ENCODE measurements at regions not wholly inside any gene's neighbourhood (a gene's known extent, or its start where the extent isn't known, plus 50 kb on each side); places are given as distances from the start of the nearest gene placed in this dataset.

DNA sequence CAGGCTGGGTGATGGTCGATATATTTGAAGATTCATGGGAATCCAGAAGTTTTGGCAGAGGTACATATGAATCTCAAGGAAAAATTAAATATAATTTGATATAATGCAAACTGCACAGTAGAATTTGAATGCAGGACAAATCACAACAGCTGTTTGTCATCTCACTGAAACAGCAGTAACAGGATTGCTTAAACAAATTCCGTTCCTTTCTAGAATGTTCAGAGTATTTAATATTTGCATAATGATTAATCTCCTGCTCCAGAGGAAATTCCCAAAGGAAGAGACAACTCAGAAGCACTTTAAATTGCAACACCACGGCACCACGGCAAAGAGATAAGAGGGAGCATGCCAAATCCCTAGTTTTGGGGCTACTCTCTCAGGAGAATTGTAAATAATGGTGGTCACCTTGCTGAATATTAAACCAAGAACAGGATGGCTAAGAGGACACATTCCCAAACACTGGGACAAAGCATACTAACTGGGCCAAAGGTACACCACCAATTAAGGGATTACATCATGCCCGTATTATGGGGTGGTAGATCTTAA, 67.8 kb upstream of the MAP4K3 start:
- no peak overlapping the region for H3K27ac ChIP-seq
- ChIA-PET POLR2A (ENCODE audit: low non-redundant PET) (no interaction called here), CTCF (no interaction called here)
- DNase-seq (ENCODE audit: low spot score), result peak; percentile 32
- TF ChIP-seq, protein P1, sequence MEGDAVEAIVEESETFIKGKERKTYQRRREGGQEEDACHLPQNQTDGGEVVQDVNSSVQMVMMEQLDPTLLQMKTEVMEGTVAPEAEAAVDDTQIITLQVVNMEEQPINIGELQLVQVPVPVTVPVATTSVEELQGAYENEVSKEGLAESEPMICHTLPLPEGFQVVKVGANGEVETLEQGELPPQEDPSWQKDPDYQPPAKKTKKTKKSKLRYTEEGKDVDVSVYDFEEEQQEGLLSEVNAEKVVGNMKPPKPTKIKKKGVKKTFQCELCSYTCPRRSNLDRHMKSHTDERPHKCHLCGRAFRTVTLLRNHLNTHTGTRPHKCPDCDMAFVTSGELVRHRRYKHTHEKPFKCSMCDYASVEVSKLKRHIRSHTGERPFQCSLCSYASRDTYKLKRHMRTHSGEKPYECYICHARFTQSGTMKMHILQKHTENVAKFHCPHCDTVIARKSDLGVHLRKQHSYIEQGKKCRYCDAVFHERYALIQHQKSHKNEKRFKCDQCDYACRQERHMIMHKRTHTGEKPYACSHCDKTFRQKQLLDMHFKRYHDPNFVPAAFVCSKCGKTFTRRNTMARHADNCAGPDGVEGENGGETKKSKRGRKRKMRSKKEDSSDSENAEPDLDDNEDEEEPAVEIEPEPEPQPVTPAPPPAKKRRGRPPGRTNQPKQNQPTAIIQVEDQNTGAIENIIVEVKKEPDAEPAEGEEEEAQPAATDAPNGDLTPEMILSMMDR (conservative IDR thresholded peaks at IDR 0.05; ENCODE audit: low read depth), result no peak

DNA sequence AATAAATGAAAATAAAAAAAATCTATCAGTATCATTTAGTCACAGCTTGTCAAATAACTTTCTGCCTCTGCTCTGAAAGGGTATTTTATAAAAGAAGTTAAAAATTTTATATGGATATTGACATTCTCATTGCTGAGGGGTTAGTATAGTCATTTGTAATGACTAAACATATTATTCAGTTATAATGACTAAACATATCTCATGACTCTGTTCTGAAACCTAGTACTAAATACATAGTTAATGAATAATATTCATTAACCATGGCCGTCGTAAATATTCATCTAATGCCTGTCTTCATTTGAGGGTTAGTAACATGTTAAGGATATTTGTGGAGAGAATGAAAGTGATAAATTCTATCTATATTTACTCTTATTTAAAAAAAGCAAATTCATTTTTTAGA, 69.1 kb upstream of the MAP4K3 start:
- ChIA-PET CTCF (interaction anchor here (0.6 kb wide), 1 partner anchor 171 kb away, joined by 3 read pairs; no protein-coding TSS in a partner anchor), POLR2A (ENCODE audit: low non-redundant PET) (no interaction called here)
- H3K27ac ChIP-seq, result no peak overlapping the region
- no peak for DNase-seq (ENCODE audit: low spot score)
- TF ChIP-seq, protein P1 (conservative IDR thresholded peaks at IDR 0.05; ENCODE audit: low read depth), result no peak

DNA sequence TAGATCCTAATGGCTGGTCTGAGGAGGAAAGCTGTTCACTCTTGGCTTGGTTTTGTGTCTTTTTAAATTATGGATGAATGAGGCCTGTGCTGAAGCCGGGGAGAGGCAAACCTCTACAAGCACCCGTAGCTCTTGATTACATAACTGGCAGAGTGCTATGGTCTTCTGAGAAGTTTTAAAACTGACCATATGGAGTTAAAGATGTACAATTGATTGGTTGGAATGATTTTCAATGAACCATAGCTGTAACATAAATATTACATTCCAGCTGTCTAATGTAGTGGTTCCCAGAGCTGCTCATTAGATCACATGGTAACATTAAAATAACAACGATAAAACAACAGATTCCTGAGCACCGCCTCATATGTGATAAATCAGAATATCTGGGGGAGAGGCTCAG, 71.1 kb upstream of the MAP4K3 start:
- ChIA-PET POLR2A (ENCODE audit: low non-redundant PET) (no interaction called here), CTCF (interaction anchor here (0.5 kb wide), 1 partner anchor 54 kb away, joined by 4 read pairs; no protein-coding TSS in a partner anchor)
- DNase-seq (ENCODE audit: low spot score), result no peak
- TF ChIP-seq, protein P1 (conservative IDR thresholded peaks at IDR 0.05; ENCODE audit: low read depth), result no peak
- no peak overlapping the region for H3K27ac ChIP-seq

DNA sequence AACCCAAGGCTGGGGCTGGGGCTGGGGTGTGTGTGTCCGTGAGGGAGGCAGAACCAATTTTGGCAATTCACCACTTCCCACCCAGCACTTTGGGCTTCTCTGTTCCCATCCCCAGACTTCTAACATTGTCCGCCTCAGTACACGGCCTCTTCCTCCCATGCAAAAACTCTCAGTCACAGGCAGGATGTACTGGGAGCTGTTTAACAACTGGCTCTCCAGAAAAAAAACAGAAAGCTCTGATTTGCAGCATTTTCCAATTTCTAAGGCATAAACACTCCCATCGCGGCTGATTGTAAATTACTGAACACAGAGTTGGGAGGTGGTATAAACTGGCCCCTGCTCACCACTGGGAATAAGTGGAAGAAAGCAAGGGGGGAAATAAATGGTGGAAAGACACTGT, 73.1 kb upstream of the MAP4K3 start:
- no peak for DNase-seq (ENCODE audit: low spot score)
- ChIA-PET POLR2A (ENCODE audit: low non-redundant PET) (no interaction called here), CTCF (no interaction called here)
- TF ChIP-seq, protein P1 (conservative IDR thresholded peaks at IDR 0.05; ENCODE audit: low read depth), result no peak
- no peak overlapping the region for H3K27ac ChIP-seq

DNA sequence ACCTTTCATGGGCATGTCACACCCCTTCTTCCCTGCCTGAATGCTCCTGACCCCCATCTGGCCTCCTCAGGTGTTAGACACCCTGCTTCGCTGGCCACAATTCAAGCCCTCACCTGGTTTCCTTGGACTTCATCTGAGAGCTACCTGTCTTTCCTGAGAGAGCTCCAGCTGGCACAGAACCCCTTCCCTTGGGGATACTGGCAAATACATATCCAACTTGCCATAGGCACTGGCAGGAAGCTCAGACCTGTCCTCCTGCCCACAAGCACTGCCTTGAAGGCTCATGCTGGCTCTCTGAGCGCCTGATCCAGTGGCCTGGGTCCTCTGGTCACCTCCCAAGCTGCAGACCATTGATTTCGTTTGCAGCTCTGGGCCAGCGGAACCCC, 74.1 kb upstream of the MAP4K3 start:
- CTCF ChIA-PET, result interaction anchor here (0.6 kb wide), 1 partner anchor 21 kb away, joined by 6 read pairs; no protein-coding TSS in a partner anchor
- POLR2A ChIA-PET (ENCODE audit: low non-redundant PET), result interaction anchor here (0.6 kb wide), 1 partner anchor 20 kb away, joined by 3 read pairs; no protein-coding TSS in a partner anchor
- H3K27ac ChIP-seq, result no peak overlapping the region
- no peak for DNase-seq (ENCODE audit: low spot score)
- TF ChIP-seq, protein P1 (conservative IDR thresholded peaks at IDR 0.05; ENCODE audit: low read depth), result no peak

DNA sequence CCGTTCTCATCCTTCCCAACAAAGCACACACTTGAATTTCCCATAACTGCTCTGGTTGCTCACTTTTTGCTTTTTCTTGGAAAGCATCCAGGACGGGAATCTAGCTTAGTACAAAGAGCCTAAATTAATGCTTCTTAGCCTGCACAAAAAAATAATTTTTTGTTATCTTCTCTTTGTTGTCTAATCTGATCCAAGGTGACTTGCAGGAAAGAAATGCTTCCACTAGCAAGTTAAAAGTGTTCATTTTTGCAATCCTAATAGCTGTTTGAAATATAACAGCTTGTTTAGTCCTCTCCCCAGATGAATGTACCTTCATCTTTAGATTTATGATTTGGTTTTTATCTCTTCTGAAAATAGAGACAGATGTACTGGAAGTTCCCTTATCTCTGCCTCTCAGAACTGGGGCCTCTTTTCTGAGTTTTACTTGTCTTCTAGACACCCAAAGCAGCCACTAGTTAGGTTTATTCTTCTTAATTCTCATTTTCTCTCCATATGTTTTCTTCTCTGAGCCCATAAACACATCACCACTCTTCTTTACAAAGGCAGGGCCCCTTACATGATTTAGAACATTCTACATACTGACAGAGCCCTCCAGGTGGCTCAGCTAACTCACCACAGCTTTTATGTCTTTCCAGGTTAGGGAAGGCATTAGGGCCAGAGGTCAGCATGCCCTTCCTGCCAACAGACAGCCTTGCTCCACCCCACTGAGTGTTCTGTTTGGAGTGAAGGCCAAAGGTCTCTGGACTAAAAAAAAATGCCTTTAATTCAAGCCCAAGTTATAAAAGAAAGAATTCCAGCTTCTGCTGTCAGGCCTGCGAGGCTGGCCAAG, 74.7 kb upstream of the MAP4K3 start:
- ChIA-PET CTCF (interaction anchor here (1.3 kb wide), 1 partner anchor 218 kb away, joined by 5 read pairs; no protein-coding TSS in a partner anchor), POLR2A (ENCODE audit: low non-redundant PET) (no interaction called here)
- no peak overlapping the region for H3K27ac ChIP-seq
- DNase-seq (ENCODE audit: low spot score), result no peak
- TF ChIP-seq, protein P1 (conservative IDR thresholded peaks at IDR 0.05; ENCODE audit: low read depth), result no peak

Data from RWPE1 (cell line).